ENCODE measurements at regions not wholly inside any gene's neighbourhood (a gene's known extent, or its start where the extent isn't known, plus 50 kb on each side); places are given as distances from the start of the nearest gene placed in this dataset.

DNA sequence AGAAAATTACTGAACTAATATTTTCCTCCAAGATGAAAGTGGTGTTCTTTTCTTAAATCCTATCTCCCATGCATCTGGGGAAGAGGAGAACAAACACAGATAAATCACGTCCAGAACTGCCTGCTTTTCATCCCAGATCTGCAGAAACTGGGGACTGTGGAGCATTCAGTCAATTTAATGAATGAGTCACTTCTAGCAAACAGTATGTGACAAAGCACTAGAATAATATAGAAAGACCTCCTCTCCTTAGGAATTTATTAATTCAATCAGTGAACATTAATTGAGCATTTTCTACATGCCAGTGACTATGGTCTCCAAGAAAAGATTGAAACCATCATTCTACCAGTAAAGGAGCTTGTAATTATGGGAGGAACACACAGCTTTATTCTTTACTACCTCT, 693.4 kb upstream of the ID2 start:
- TF ChIP-seq CTCF (conservative IDR thresholded peaks at IDR 0.05; ENCODE audit: low read length) = no peak
- no peak for TF ChIP-seq EZH2phosphoT487 (IDR thresholded peaks at IDR 0.05; ENCODE audit: borderline replicate concordance)

All from Loucy (cell line).